HEK293T (cell line): ENCODE measurements at regions not wholly inside any gene's neighbourhood (a gene's known extent, or its start where the extent isn't known, plus 50 kb on each side); places are given as distances from the start of the nearest gene placed in this dataset.

ENCODE experiments used
- BHLHE40 ChIP-seq: fragments of 450-650 bp; IDR thresholded peaks from 2 replicates; pipeline ENCODE4 v1.6.1; 2016; ENCODE audit warnings: mild to moderate bottlenecking, moderate library complexity, borderline replicate concordance
- ELF4 ChIP-seq: fragments of 450-650 bp; IDR thresholded peaks from 2 replicates; pipeline ENCODE4 v1.6.1; 2017; ENCODE audit warnings: antibody characterized with exemption
- FOXK2 ChIP-seq: fragments of 450-650 bp; IDR thresholded peaks from 2 replicates; pipeline ENCODE4 v1.6.1; 2016; ENCODE audit warnings: mild to moderate bottlenecking
- FOXM1 ChIP-seq: fragments of 450-650 bp; IDR thresholded peaks from 2 replicates; pipeline ENCODE4 v1.6.1; 2017; ENCODE audit warnings: mild to moderate bottlenecking, borderline replicate concordance
- L3MBTL2 ChIP-seq: fragments of 450-650 bp; conservative IDR thresholded peaks from 2 replicates; pipeline ENCODE4 v1.6.1; 2016; ENCODE audit warnings: mild to moderate bottlenecking
- SP1 ChIP-seq: fragments of 450-650 bp; IDR thresholded peaks from 2 replicates; pipeline ENCODE4 v1.6.1; 2017
- SUZ12 ChIP-seq: fragments of 450-650 bp; IDR thresholded peaks from 2 replicates; pipeline ENCODE4 v1.6.1; 2016; ENCODE audit warnings: mild to moderate bottlenecking
- TARDBP ChIP-seq: fragments of 450-650 bp; IDR thresholded peaks from 2 replicates; pipeline ENCODE4 v1.6.1; 2016

DNA sequence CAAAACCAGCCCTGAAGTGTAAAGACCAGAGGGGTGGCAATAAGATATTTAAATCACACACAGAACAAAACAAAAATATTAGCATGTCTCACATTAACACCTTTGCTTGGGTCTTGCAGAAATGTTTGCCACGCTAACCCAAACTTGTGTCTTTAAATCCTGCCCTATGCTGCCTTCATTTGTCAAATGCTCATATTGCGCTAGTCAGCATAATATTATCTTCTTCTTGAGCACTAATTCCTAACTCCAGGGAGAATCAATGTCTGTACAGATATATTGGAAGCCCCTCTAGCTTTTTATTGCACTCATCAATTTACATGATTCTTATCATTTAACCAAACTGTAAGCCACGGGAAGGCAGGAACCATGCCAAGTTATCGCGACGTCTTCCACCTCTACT lies 614.8 kb upstream of the SOX9 start:
- TF ChIP-seq FOXM1 (no peak), SP1 (no peak), FOXK2 (no peak), TARDBP (no peak), L3MBTL2 (no peak), BHLHE40 (no peak), SUZ12 (no peak), ELF4 (no peak)
